LNCAP (cell line): ENCODE measurements at regions not wholly inside any gene's neighbourhood (a gene's known extent, or its start where the extent isn't known, plus 50 kb on each side); places are given as distances from the start of the nearest gene placed in this dataset.

Experiments
- CTCF ChIP-seq: fragments of 450-650 bp; IDR thresholded peaks from 2 replicates; pipeline ENCODE4 v1.5.1; 2017; ENCODE audit warnings: mild to moderate bottlenecking

GRCh38 chr10:78777466-78777865 lies 291.3 kb upstream of the ZMIZ1 start:
- TF ChIP-seq CTCF: no peak

GRCh38 chr10:78777867-78778266 lies 290.9 kb upstream of the ZMIZ1 start:
- no peak for TF ChIP-seq CTCF

- no peak for TF ChIP-seq CTCF
These were observed 290.1 kb upstream of the ZMIZ1 start for GRCh38 chr10:78778444-78779338.

GRCh38 chr10:78779339-78779955 lies 289.3 kb upstream of the ZMIZ1 start:
- TF ChIP-seq CTCF: no peak

- no peak for TF ChIP-seq CTCF
These were observed 288.2 kb upstream of the ZMIZ1 start for GRCh38 chr10:78780551-78780961.

- no peak for TF ChIP-seq CTCF
These were observed 287.4 kb upstream of the ZMIZ1 start for GRCh38 chr10:78781251-78781913.

- TF ChIP-seq CTCF: no peak
These were observed 286.8 kb upstream of the ZMIZ1 start for GRCh38 chr10:78781991-78782390.
